Esophagus squamous epithelium (tissue), 4 donors: ENCODE measurements at regions not wholly inside any gene's neighbourhood (a gene's known extent, or its start where the extent isn't known, plus 50 kb on each side); places are given as distances from the start of the nearest gene placed in this dataset.

ENCODE experiments used
- CTCF ChIP-seq, 6 experiments: fragments of 450-650 bp in 4 of 6; fragments of 200-600 bp in 2 of 6; sonication (generic) in 2 of 6; IDR thresholded peaks; one replicate each; pipeline ENCODE4 v1.5.1; 2016 to 2019; ENCODE audit warnings: antibody characterized with exemption in 6 of 6, mild to moderate bottlenecking in 4 of 6, moderate library complexity in 4 of 6
- POLR2A ChIP-seq, 4 donors: fragments of 450-650 bp; IDR thresholded peaks; one replicate each; pipeline ENCODE4 v1.6.1; 2017; ENCODE audit warnings: antibody characterized with exemption in 4 of 4, mild to moderate bottlenecking in 4 of 4, moderate library complexity in 3 of 4

DNA sequence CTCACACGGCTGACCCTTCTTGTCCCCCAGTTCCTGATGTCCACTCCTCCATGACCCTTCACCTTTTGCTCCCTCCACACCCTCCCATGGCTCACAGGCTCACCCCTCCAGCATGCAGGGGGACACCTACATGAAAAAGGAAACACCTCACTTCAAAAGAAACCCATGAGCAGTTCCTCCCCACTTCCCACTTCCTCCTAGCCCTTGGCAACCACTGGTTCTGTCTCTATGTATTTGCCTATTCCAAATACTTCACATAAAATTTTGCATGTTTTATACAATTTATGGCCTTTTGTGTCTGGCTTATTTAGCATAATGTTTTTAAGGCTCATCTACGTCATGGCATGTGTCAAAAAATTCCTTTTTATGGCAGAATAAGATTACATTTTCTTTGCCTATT, 100.2 kb upstream of the S1PR3 start:
- TF ChIP-seq CTCF (IDR thresholded peaks at IDR 0.05) (no peak), POLR2A (IDR thresholded peaks at IDR 0.05) (no peak)
